ENCODE measurements at regions not wholly inside any gene's neighbourhood (a gene's known extent, or its start where the extent isn't known, plus 50 kb on each side); places are given as distances from the start of the nearest gene placed in this dataset.

DNA sequence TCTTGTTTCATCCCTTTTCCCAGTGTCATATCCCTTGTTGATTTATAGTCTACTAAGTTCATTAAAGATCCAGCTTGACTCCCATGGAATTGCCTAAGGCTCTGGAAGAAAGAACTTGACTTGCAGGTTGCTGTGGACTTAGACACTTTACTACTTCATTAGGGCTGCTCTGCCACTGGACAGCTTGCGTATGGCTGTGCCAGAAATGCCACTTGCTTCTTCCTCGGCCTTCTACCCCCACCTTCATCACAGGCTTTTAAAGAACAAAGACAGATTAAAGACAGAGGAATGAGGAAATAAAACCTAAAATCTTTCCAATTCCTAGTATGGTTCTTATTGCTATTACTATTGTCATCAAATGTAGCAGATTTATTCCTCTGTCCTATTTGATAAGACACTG is 591.7 kb downstream of the BCL11A start:
- Histone ChIP-seq H3K4me3 (ENCODE audit: low read length) (no peak overlapping the region), H3K36me3 (ENCODE audit: control insufficient read depth in 2 of 3, insufficient read depth in 3 of 3, low read length in 3 of 3) (no peaks in the 10 kb centered on the region), H3K4me1 (ENCODE audit: control insufficient read depth in 2 of 2, insufficient read depth in 2 of 2, low read length in 2 of 2) (no peaks in the 10 kb centered on the region), H3K27ac (ENCODE audit: low read depth, low read length) (no peak overlapping the region), H3K9me3 (ENCODE audit: control insufficient read depth in 2 of 3, low read length in 3 of 3) (no peaks in the 10 kb centered on the region), H3K27me3 (ENCODE audit: control insufficient read depth in 2 of 2, insufficient read depth in 2 of 2, low read length in 2 of 2) (no peaks in the 10 kb centered on the region)
- intact Hi-C loops (cut with micrococcal nuclease), result no loop called here
- peaks cover 0 to 1% (median 0%) of the 10 kb centered on the region in 5 donors for H3K27me3 Mint-ChIP-seq
- H3K4me3 Mint-ChIP-seq, result no peak overlapping the region
- ChIA-PET POLR2A (no interaction called here), CTCF (interaction anchor here (0.8 kb wide), 1 partner anchor 615 kb away, joined by 5 read pairs; no protein-coding TSS in a partner anchor)
- DNase-seq (no peak), ATAC-seq (no peak)
- no peak overlapping the region for H3K27ac Mint-ChIP-seq
- no peaks in the 10 kb centered on the region for H3K36me3 Mint-ChIP-seq
- H3K4me1 Mint-ChIP-seq, result peaks cover 0 to 5% (median 0%) of the 10 kb centered on the region in 7 donors
- peaks cover 0 to 5% (median 0%) of the 10 kb centered on the region in 11 donors for H3K9me3 Mint-ChIP-seq

GRCh38 chr2:59959944-59960343 is 593.5 kb downstream of the BCL11A start:
- peaks cover 0 to 2% (median 0%) of the 10 kb centered on the region in 5 donors for H3K27me3 Mint-ChIP-seq
- H3K9me3 Mint-ChIP-seq, result peaks cover 0 to 5% (median 0%) of the 10 kb centered on the region in 11 donors
- DNase-seq, result no peak
- no peaks in the 10 kb centered on the region for H3K36me3 Mint-ChIP-seq
- intact Hi-C loops (cut with micrococcal nuclease), result no loop called here
- H3K4me1 Mint-ChIP-seq, result peaks cover 0 to 5% (median 0%) of the 10 kb centered on the region in 7 donors
- H3K27me3 ChIP-seq (ENCODE audit: control insufficient read depth in 2 of 2, insufficient read depth in 2 of 2, low read length in 2 of 2), result no peaks in the 10 kb centered on the region
- ChIA-PET POLR2A (no interaction called here), CTCF (no interaction called here)
- H3K27ac ChIP-seq (ENCODE audit: low read depth, low read length), result no peak overlapping the region
- H3K4me3 ChIP-seq (ENCODE audit: low read length), result no peak overlapping the region
- no peaks in the 10 kb centered on the region for H3K9me3 ChIP-seq (ENCODE audit: control insufficient read depth in 2 of 3, low read length in 3 of 3)
- H3K36me3 ChIP-seq (ENCODE audit: control insufficient read depth in 2 of 3, insufficient read depth in 3 of 3, low read length in 3 of 3), result no peaks in the 10 kb centered on the region
- H3K4me1 ChIP-seq (ENCODE audit: control insufficient read depth in 2 of 2, insufficient read depth in 2 of 2, low read length in 2 of 2), result no peaks in the 10 kb centered on the region
- H3K4me3 Mint-ChIP-seq, result no peak overlapping the region
- H3K27ac Mint-ChIP-seq, result no peak overlapping the region
- no peak for ATAC-seq

GRCh38 chr2:59957504-59957903 is 596.0 kb downstream of the BCL11A start:
- intact Hi-C loops (cut with micrococcal nuclease), result no loop called here
- CTCF ChIA-PET, result no interaction called here
- H3K36me3 Mint-ChIP-seq, result no peaks in the 10 kb centered on the region

GRCh38 chr2:59956981-59957380 is 596.5 kb downstream of the BCL11A start:
- Histone ChIP-seq H3K27ac (ENCODE audit: low read depth, low read length) (no peak overlapping the region), H3K4me3 (ENCODE audit: low read length) (no peak overlapping the region), H3K4me1 (ENCODE audit: control insufficient read depth in 2 of 2, insufficient read depth in 2 of 2, low read length in 2 of 2) (no peaks in the 10 kb centered on the region), H3K9me3 (ENCODE audit: control insufficient read depth in 2 of 3, low read length in 3 of 3) (no peaks in the 10 kb centered on the region), H3K27me3 (ENCODE audit: control insufficient read depth in 2 of 2, insufficient read depth in 2 of 2, low read length in 2 of 2) (no peaks in the 10 kb centered on the region), H3K36me3 (ENCODE audit: control insufficient read depth in 2 of 3, insufficient read depth in 3 of 3, low read length in 3 of 3) (no peaks in the 10 kb centered on the region)
- H3K4me1 Mint-ChIP-seq, result peaks cover 0 to 5% (median 0%) of the 10 kb centered on the region in 7 donors
- ATAC-seq (no peak), DNase-seq (no peak)
- CTCF ChIA-PET, result no interaction called here
- H3K27ac Mint-ChIP-seq, result no peak overlapping the region
- peaks cover 0 to 2% (median 0%) of the 10 kb centered on the region in 5 donors for H3K27me3 Mint-ChIP-seq
- H3K9me3 Mint-ChIP-seq, result peaks cover 0 to 5% (median 0%) of the 10 kb centered on the region in 11 donors
- intact Hi-C loops (cut with micrococcal nuclease), result no loop called here
- POLR2A ChIA-PET, result no interaction called here
- no peaks in the 10 kb centered on the region for H3K36me3 Mint-ChIP-seq
- no peak overlapping the region for H3K4me3 Mint-ChIP-seq

More at GRCh38 chr2:59957504-59957903, 596.0 kb downstream of the BCL11A start:
- Histone ChIP-seq H3K4me3 (ENCODE audit: low read length) (no peak overlapping the region), H3K4me1 (ENCODE audit: control insufficient read depth in 2 of 2, insufficient read depth in 2 of 2, low read length in 2 of 2) (no peaks in the 10 kb centered on the region), H3K36me3 (ENCODE audit: control insufficient read depth in 2 of 3, insufficient read depth in 3 of 3, low read length in 3 of 3) (no peaks in the 10 kb centered on the region), H3K9me3 (ENCODE audit: control insufficient read depth in 2 of 3, low read length in 3 of 3) (no peaks in the 10 kb centered on the region), H3K27me3 (ENCODE audit: control insufficient read depth in 2 of 2, insufficient read depth in 2 of 2, low read length in 2 of 2) (no peaks in the 10 kb centered on the region), H3K27ac (ENCODE audit: low read depth, low read length) (no peak overlapping the region)
- no peak for ATAC-seq
- no peak overlapping the region for H3K4me3 Mint-ChIP-seq
- no peak overlapping the region for H3K27ac Mint-ChIP-seq
- POLR2A ChIA-PET, result no interaction called here
- peaks cover 0 to 2% (median 0%) of the 10 kb centered on the region in 5 donors for H3K27me3 Mint-ChIP-seq
- peaks cover 0 to 5% (median 0%) of the 10 kb centered on the region in 11 donors for H3K9me3 Mint-ChIP-seq
- H3K4me1 Mint-ChIP-seq, result peaks cover 0 to 5% (median 0%) of the 10 kb centered on the region in 7 donors
- no peak for DNase-seq

DNA sequence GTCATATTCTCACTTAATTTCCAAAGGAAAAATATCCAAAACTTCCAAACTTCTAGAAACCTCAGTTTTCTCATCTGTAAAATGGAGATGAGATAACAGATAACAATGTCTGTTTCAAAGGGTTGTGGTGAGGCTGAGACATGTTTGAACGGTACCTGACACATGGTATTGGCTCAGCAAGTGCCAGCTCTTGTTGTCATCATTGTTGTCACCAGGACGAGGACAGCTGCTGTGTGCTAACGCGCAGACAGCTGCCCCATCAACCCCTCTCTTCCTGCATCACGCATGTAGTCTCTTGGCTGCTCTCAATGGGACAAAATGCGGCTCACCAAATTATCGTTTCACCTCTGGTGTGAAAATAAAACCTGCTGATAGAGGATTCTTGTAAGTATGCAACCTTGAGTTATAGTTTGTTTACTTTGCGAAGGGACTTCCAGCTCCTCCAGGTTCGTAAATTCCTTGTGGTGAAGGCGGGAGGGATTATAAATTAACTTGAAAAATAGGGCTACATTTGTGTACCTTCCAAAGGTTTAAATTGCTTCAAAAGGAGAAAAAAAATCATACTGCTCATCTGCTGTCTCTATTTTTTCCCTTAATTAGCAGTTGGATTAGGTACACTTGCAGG is 605.4 kb downstream of the BCL11A start:
- no peak overlapping the region for H3K4me3 ChIP-seq (ENCODE audit: low read length)
- Mint-ChIP-seq H3K4me3 (no peak overlapping the region), H3K4me1 (no peaks in the 10 kb centered on the region), H3K27me3 (no peaks in the 10 kb centered on the region), H3K27ac (no peak overlapping the region), H3K36me3 (no peaks in the 10 kb centered on the region), H3K9me3 (no peaks in the 10 kb centered on the region)
- POLR2A ChIA-PET, result no interaction called here
- ATAC-seq (no peak), DNase-seq (no peak)
- no peaks in the 10 kb centered on the region for H3K36me3 ChIP-seq (ENCODE audit: control insufficient read depth in 2 of 3, insufficient read depth in 3 of 3, low read length in 3 of 3)
- H3K27ac ChIP-seq (ENCODE audit: low read depth, low read length), result no peak overlapping the region
- CTCF ChIA-PET, result no interaction called here
- no peaks in the 10 kb centered on the region for H3K9me3 ChIP-seq (ENCODE audit: control insufficient read depth in 2 of 3, low read length in 3 of 3)
- no peaks in the 10 kb centered on the region for H3K27me3 ChIP-seq (ENCODE audit: control insufficient read depth in 2 of 2, insufficient read depth in 2 of 2, low read length in 2 of 2)
- intact Hi-C loops (cut with micrococcal nuclease), result no loop called here
- no peaks in the 10 kb centered on the region for H3K4me1 ChIP-seq (ENCODE audit: control insufficient read depth in 2 of 2, insufficient read depth in 2 of 2, low read length in 2 of 2)

- no peaks in the 10 kb centered on the region for H3K36me3 ChIP-seq (ENCODE audit: control insufficient read depth in 2 of 3, insufficient read depth in 3 of 3, low read length in 3 of 3)
- ChIA-PET POLR2A (interaction anchor here (0.7 kb wide), 1 partner anchor 9 kb away, joined by 3 read pairs; no protein-coding TSS in a partner anchor), CTCF (no interaction called here)
- DNase-seq (no peak), ATAC-seq (no peak)
- no peak overlapping the region for H3K27ac Mint-ChIP-seq
- H3K4me1 Mint-ChIP-seq, result no peaks in the 10 kb centered on the region
- no peak overlapping the region for H3K4me3 ChIP-seq (ENCODE audit: low read length)
- no peaks in the 10 kb centered on the region for H3K9me3 ChIP-seq (ENCODE audit: control insufficient read depth in 2 of 3, low read length in 3 of 3)
- no peak overlapping the region for H3K27ac ChIP-seq (ENCODE audit: low read depth, low read length)
- intact Hi-C loops (cut with micrococcal nuclease), result no loop called here
- H3K9me3 Mint-ChIP-seq, result no peaks in the 10 kb centered on the region
- H3K27me3 ChIP-seq (ENCODE audit: control insufficient read depth in 2 of 2, insufficient read depth in 2 of 2, low read length in 2 of 2), result no peaks in the 10 kb centered on the region
- no peaks in the 10 kb centered on the region for H3K36me3 Mint-ChIP-seq
- H3K27me3 Mint-ChIP-seq, result no peaks in the 10 kb centered on the region
- no peak overlapping the region for H3K4me3 Mint-ChIP-seq
- no peaks in the 10 kb centered on the region for H3K4me1 ChIP-seq (ENCODE audit: control insufficient read depth in 2 of 2, insufficient read depth in 2 of 2, low read length in 2 of 2)
These were observed 606.2 kb downstream of the BCL11A start for GRCh38 chr2:59947209-59947608.

DNA sequence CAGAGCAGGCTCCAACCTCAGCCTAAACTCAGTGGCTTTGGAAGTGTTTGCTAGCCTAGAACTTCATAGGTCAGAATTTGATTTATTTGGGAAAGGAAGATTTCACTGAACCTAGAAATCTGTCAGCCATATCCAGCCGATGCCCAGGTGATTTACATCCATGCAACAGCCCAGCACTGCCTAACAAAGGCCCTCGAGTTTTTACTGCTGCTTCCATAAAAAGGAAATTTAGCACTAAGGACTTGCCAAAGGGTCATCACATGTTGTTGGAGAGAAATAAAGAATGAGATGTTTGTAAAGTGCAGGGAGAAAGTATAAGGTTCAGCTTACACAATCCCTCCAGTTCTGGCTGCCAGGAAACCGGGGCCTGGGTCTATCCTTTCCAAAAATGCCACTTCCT is 614.2 kb downstream of the BCL11A start:
- H3K27me3 Mint-ChIP-seq, result no peaks in the 10 kb centered on the region
- Histone ChIP-seq H3K36me3 (ENCODE audit: control insufficient read depth in 2 of 3, insufficient read depth in 3 of 3, low read length in 3 of 3) (no peaks in the 10 kb centered on the region), H3K4me1 (ENCODE audit: control insufficient read depth in 2 of 2, insufficient read depth in 2 of 2, low read length in 2 of 2) (no peaks in the 10 kb centered on the region), H3K27ac (ENCODE audit: low read depth, low read length) (no peak overlapping the region), H3K27me3 (ENCODE audit: control insufficient read depth in 2 of 2, insufficient read depth in 2 of 2, low read length in 2 of 2) (no peaks in the 10 kb centered on the region), H3K4me3 (ENCODE audit: low read length) (no peak overlapping the region), H3K9me3 (ENCODE audit: control insufficient read depth in 2 of 3, low read length in 3 of 3) (no peaks in the 10 kb centered on the region)
- H3K36me3 Mint-ChIP-seq, result no peaks in the 10 kb centered on the region
- no peaks in the 10 kb centered on the region for H3K9me3 Mint-ChIP-seq
- DNase-seq (no peak), ATAC-seq (no peak)
- peaks cover 0 to 12% (median 4%) of the 10 kb centered on the region in 7 donors for H3K4me1 Mint-ChIP-seq
- intact Hi-C loops (cut with micrococcal nuclease), result loop anchor here in 1 of 2 donors (5.0 kb wide), 2 partner anchors 492 to 622 kb away; no protein-coding TSS in a partner anchor
- ChIA-PET POLR2A (interaction anchor here (0.9 kb wide), 1 partner anchor 34 kb away, joined by 8 read pairs; no protein-coding TSS in a partner anchor), CTCF (no interaction called here)
- H3K27ac Mint-ChIP-seq, result no peak overlapping the region
- H3K4me3 Mint-ChIP-seq, result no peak overlapping the region

Data from naive thymus-derived CD4-positive, alpha-beta T cell (primary cell).